ENCODE measurements at regions not wholly inside any gene's neighbourhood (a gene's known extent, or its start where the extent isn't known, plus 50 kb on each side); places are given as distances from the start of the nearest gene placed in this dataset.
A peak's percentile ranks its signal among the peaks of the same experiment; 100 is the strongest.

DNA sequence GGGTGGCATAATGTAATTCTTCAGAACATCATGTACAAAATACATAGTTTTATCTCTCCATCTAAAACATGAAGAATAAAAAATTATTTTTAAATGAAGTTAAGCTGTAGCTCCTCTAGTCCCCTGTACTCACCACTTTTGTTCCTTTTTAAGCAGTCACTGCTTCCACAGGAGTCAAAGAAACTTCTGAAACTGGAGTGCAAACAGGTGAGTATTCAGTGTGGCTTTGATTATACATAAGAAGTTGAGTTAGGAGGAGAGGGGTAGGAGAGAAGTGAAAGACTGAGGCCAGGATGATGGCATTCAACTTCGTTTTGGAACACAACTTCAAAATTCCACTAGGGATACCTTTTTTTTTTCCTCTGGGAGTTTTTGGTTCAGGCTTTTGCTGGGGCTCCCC lies 131.4 kb upstream of the CNTN1 start:
- H3K4me3 ChIP-seq (ENCODE audit: low read length, poor library complexity, severe bottlenecking): no peak overlapping the region
- no peak overlapping the region for H3K4me2 ChIP-seq (ENCODE audit: low read depth, low read length, poor library complexity, severe bottlenecking)
- no peaks in the 10 kb centered on the region for H3K9me2 ChIP-seq (replicated peaks; ENCODE audit: low read depth, low read length)
- H3K27me3 ChIP-seq (ENCODE audit: insufficient read depth, low read length, poor library complexity, severe bottlenecking): no peaks in the 10 kb centered on the region
- H4K20me1 ChIP-seq (ENCODE audit: insufficient read depth, low read length, poor library complexity, severe bottlenecking): no peaks in the 10 kb centered on the region
- H3K9me3 ChIP-seq (ENCODE audit: insufficient read depth, low read depth, low read length): no peaks in the 10 kb centered on the region
- H3K9ac ChIP-seq (ENCODE audit: low read depth, low read length, poor library complexity, severe bottlenecking): no peak overlapping the region
- no peaks in the 10 kb centered on the region for H3F3A ChIP-seq (ENCODE audit: low read depth)
- H3K36me3 ChIP-seq (ENCODE audit: insufficient read depth, low read length): no peaks in the 10 kb centered on the region
- TF ChIP-seq EZH2phosphoT487 (IDR thresholded peaks at IDR 0.05; ENCODE audit: borderline replicate concordance): no peak
- TF ChIP-seq, protein P1, sequence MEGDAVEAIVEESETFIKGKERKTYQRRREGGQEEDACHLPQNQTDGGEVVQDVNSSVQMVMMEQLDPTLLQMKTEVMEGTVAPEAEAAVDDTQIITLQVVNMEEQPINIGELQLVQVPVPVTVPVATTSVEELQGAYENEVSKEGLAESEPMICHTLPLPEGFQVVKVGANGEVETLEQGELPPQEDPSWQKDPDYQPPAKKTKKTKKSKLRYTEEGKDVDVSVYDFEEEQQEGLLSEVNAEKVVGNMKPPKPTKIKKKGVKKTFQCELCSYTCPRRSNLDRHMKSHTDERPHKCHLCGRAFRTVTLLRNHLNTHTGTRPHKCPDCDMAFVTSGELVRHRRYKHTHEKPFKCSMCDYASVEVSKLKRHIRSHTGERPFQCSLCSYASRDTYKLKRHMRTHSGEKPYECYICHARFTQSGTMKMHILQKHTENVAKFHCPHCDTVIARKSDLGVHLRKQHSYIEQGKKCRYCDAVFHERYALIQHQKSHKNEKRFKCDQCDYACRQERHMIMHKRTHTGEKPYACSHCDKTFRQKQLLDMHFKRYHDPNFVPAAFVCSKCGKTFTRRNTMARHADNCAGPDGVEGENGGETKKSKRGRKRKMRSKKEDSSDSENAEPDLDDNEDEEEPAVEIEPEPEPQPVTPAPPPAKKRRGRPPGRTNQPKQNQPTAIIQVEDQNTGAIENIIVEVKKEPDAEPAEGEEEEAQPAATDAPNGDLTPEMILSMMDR (conservative IDR thresholded peaks at IDR 0.05; ENCODE audit: low read length): no peak
- H3K79me2 ChIP-seq (ENCODE audit: insufficient read depth, low read length): no peaks in the 10 kb centered on the region
- H3K4me1 ChIP-seq (ENCODE audit: insufficient read depth, low read length, poor library complexity, severe bottlenecking): no peaks in the 10 kb centered on the region
- no peak overlapping the region for H2AFZ ChIP-seq (ENCODE audit: low read length)

- Histone ChIP-seq H3K9ac (ENCODE audit: low read depth, low read length, poor library complexity, severe bottlenecking) (no peak overlapping the region), H2AFZ (ENCODE audit: low read length) (no peak overlapping the region), H4K20me1 (ENCODE audit: insufficient read depth, low read length, poor library complexity, severe bottlenecking) (no peaks in the 10 kb centered on the region)
Observed at GRCh38 chr12:40561395-40561966, 130.8 kb upstream of the CNTN1 start.

GRCh38 chr12:40565029-40565633 lies 127.1 kb upstream of the CNTN1 start:
- Histone ChIP-seq H3K4me2 (ENCODE audit: low read depth, low read length, poor library complexity, severe bottlenecking) (no peak overlapping the region), H2AFZ (ENCODE audit: low read length) (no peak overlapping the region), H3K9me3 (ENCODE audit: insufficient read depth, low read depth, low read length) (no peaks in the 10 kb centered on the region), H3K36me3 (ENCODE audit: insufficient read depth, low read length) (no peaks in the 10 kb centered on the region), H3K27me3 (ENCODE audit: insufficient read depth, low read length, poor library complexity, severe bottlenecking) (no peaks in the 10 kb centered on the region), H4K20me1 (ENCODE audit: insufficient read depth, low read length, poor library complexity, severe bottlenecking) (no peaks in the 10 kb centered on the region), H3K9ac (ENCODE audit: low read depth, low read length, poor library complexity, severe bottlenecking) (no peak overlapping the region), H3K79me2 (ENCODE audit: insufficient read depth, low read length) (no peaks in the 10 kb centered on the region), H3F3A (ENCODE audit: low read depth) (no peaks in the 10 kb centered on the region), H3K4me3 (ENCODE audit: low read length, poor library complexity, severe bottlenecking) (no peak overlapping the region), H3K4me1 (ENCODE audit: insufficient read depth, low read length, poor library complexity, severe bottlenecking) (no peaks in the 10 kb centered on the region), H3K9me2 (replicated peaks; ENCODE audit: low read depth, low read length) (0 out of 2 replicates have a peak, but pooled peaks cover 3% of the 10 kb centered on the region)
- TF ChIP-seq, protein P1 (conservative IDR thresholded peaks at IDR 0.05; ENCODE audit: low read length): peak; percentile 22; the same call in 1 of the 2 replicates
- TF ChIP-seq EZH2phosphoT487 (IDR thresholded peaks at IDR 0.05; ENCODE audit: borderline replicate concordance): no peak

More at GRCh38 chr12:40561395-40561966, 130.8 kb upstream of the CNTN1 start:
- Histone ChIP-seq H3K4me3 (ENCODE audit: low read length, poor library complexity, severe bottlenecking) (no peak overlapping the region), H3F3A (ENCODE audit: low read depth) (no peaks in the 10 kb centered on the region), H3K9me2 (replicated peaks; ENCODE audit: low read depth, low read length) (0 out of 2 replicates have a peak, but pooled peaks cover 2% of the 10 kb centered on the region), H3K4me1 (ENCODE audit: insufficient read depth, low read length, poor library complexity, severe bottlenecking) (no peaks in the 10 kb centered on the region), H3K4me2 (ENCODE audit: low read depth, low read length, poor library complexity, severe bottlenecking) (no peak overlapping the region), H3K36me3 (ENCODE audit: insufficient read depth, low read length) (no peaks in the 10 kb centered on the region), H3K27me3 (ENCODE audit: insufficient read depth, low read length, poor library complexity, severe bottlenecking) (no peaks in the 10 kb centered on the region), H3K79me2 (ENCODE audit: insufficient read depth, low read length) (no peaks in the 10 kb centered on the region), H3K9me3 (ENCODE audit: insufficient read depth, low read depth, low read length) (no peaks in the 10 kb centered on the region)
- TF ChIP-seq EZH2phosphoT487 (IDR thresholded peaks at IDR 0.05; ENCODE audit: borderline replicate concordance): no peak
- TF ChIP-seq, protein P1 (conservative IDR thresholded peaks at IDR 0.05; ENCODE audit: low read length): no peak
